Vagina (tissue), 2 donors: ENCODE measurements at regions not wholly inside any gene's neighbourhood (a gene's known extent, or its start where the extent isn't known, plus 50 kb on each side); places are given as distances from the start of the nearest gene placed in this dataset.

Source experiments
- DNase-seq, 2 donors: peaks; one replicate each; pipeline ENCODE4 v3.0.0-alpha.2; 2017; ENCODE audit errors: extremely low spot score in 2 of 2
- H3K27ac ChIP-seq: fragments of 200-600 bp; sonication (generic); one replicate; pipeline ENCODE4 v1.5.1; 2019
- H3K27me3 ChIP-seq: fragments of 200-600 bp; sonication (generic); one replicate; pipeline ENCODE4 v1.5.1; 2019
- H3K36me3 ChIP-seq, 2 donors: fragments of 200-600 bp; sonication (generic); one replicate each; pipeline ENCODE4 v1.5.1; 2017 to 2019
- H3K4me1 ChIP-seq: fragments of 200-600 bp; sonication (generic); one replicate; pipeline ENCODE4 v1.5.1; 2019
- H3K4me3 ChIP-seq, 2 donors: fragments of 200-600 bp; sonication (generic); 1 replicate in 1 of 2; 2 replicates in 1 of 2; pipeline ENCODE4 v1.5.1; 2016 to 2019
- H3K9me3 ChIP-seq: fragments of 200-600 bp; sonication (generic); one replicate; pipeline ENCODE4 v1.5.1; 2019
- POLR2A ChIP-seq, 2 donors: fragments of 450-650 bp; IDR thresholded peaks; one replicate each; pipeline ENCODE4 v1.6.1; 2017; ENCODE audit warnings: antibody characterized with exemption in 2 of 2, mild to moderate bottlenecking in 2 of 2, moderate library complexity in 2 of 2
- POLR2AphosphoS5 ChIP-seq, 2 donors: sonication (generic); formaldehyde crosslinking; IDR thresholded peaks; one replicate each; pipeline ENCODE4 v1.9.0; 2017; ENCODE audit warnings: antibody characterized with exemption in 2 of 2, mild to moderate bottlenecking in 2 of 2, low read depth in 1 of 2; ENCODE audit not compliant: insufficient read depth in 1 of 2
- intact Hi-C: fragments of 100-400 bp; cut with DNase I; formaldehyde crosslinking; loops from one replicate; pipeline ENCODE4 v1.15.1; 2023
- TF ChIP-seq, protein P1 (sequence below), 3 experiments: fragments of 450-650 bp in 2 of 3; fragments of 200-600 bp in 1 of 3; sonication (generic) in 1 of 3; IDR thresholded peaks; one replicate each; pipeline ENCODE4 v1.5.1; 2017 to 2019; ENCODE audit warnings: antibody characterized with exemption in 3 of 3, mild to moderate bottlenecking in 2 of 3, moderate library complexity in 2 of 3

DNA sequence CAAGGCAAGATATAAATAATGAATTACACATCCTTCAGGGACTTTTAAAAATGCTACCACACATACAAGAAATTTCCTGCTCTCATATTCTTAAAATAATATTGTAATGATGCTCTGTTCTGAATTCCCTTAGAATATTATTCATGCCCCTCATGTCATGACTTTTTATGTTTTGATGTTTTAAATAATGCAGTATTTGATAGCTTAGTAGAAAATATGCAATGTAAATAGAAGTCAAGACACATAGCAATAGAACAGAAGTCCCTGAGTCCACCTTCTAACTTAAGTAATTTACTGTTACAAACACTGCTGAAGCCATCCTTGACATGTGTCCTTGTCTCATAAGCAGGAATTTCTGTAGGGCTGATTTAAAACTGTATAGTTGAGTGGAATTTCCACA, 1071.2 kb upstream of the LCORL start:
- TF ChIP-seq, protein P1, sequence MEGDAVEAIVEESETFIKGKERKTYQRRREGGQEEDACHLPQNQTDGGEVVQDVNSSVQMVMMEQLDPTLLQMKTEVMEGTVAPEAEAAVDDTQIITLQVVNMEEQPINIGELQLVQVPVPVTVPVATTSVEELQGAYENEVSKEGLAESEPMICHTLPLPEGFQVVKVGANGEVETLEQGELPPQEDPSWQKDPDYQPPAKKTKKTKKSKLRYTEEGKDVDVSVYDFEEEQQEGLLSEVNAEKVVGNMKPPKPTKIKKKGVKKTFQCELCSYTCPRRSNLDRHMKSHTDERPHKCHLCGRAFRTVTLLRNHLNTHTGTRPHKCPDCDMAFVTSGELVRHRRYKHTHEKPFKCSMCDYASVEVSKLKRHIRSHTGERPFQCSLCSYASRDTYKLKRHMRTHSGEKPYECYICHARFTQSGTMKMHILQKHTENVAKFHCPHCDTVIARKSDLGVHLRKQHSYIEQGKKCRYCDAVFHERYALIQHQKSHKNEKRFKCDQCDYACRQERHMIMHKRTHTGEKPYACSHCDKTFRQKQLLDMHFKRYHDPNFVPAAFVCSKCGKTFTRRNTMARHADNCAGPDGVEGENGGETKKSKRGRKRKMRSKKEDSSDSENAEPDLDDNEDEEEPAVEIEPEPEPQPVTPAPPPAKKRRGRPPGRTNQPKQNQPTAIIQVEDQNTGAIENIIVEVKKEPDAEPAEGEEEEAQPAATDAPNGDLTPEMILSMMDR (IDR thresholded peaks at IDR 0.05) = no peak
- TF ChIP-seq POLR2A (IDR thresholded peaks at IDR 0.05) (no peak), POLR2AphosphoS5 (IDR thresholded peaks at IDR 0.05; ENCODE audit: insufficient read depth in 1 of 2, low read depth in 1 of 2) (no peak)
- Histone ChIP-seq H3K27me3 (no peaks in the 10 kb centered on the region), H3K4me1 (no peaks in the 10 kb centered on the region), H3K4me3 (no peak overlapping the region), H3K27ac (no peak overlapping the region), H3K9me3 (no peaks in the 10 kb centered on the region), H3K36me3 (no peaks in the 10 kb centered on the region)
- no peak for DNase-seq
- intact Hi-C loops = no loop called here

DNA sequence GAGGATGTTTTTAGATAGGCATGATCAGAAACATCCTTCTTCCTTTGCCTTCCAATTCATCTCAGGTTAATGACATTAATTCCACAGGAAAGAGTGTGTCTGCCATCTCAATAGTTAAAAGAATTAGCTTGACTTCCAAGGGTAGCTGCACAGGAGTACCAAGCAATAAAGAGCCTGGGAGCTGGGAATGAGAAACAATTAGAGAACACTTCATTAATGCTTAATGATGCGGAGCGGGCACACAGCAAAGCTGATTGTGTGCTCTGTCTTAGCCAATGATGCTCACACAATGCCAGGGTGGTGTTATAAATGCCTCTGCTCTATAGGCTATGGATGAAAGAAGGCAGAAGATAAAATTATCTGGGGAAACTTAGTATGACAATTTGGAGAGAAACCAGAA, 1052.5 kb upstream of the LCORL start:
- Histone ChIP-seq H3K36me3 (no peaks in the 10 kb centered on the region), H3K27me3 (no peaks in the 10 kb centered on the region), H3K9me3 (no peaks in the 10 kb centered on the region), H3K4me3 (no peak overlapping the region), H3K27ac (no peak overlapping the region), H3K4me1 (no peaks in the 10 kb centered on the region)
- no peak for DNase-seq
- no peak for TF ChIP-seq POLR2A (IDR thresholded peaks at IDR 0.05)
- TF ChIP-seq POLR2AphosphoS5 (IDR thresholded peaks at IDR 0.05; ENCODE audit: insufficient read depth in 1 of 2, low read depth in 1 of 2) = no peak
- intact Hi-C loops = no loop called here

DNA sequence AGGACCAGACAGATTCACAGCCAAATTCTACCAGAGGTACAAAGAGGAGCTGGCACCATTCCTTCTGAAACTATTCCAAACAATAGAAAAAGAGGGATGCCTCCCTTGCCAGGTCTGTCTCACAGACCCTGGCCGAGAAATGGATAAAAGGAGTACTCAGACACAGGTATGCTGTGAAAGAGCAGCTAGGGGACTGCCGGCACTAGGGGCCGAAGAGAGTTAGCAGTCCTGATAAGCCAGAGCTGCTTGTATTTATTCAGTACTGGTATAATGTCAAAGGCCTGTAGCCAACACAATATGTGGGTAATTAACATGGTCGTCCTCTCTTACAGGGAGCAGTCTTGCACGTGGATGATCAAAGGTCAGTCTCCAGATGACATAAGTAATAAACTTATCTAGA, 1042.1 kb upstream of the LCORL start:
- DNase-seq = no peak
- no peaks in the 10 kb centered on the region for H3K36me3 ChIP-seq
- TF ChIP-seq, protein P1 (IDR thresholded peaks at IDR 0.05) = no peak
- TF ChIP-seq POLR2AphosphoS5 (IDR thresholded peaks at IDR 0.05; ENCODE audit: insufficient read depth in 1 of 2, low read depth in 1 of 2) (no peak), POLR2A (IDR thresholded peaks at IDR 0.05) (no peak)
- no peak overlapping the region for H3K4me3 ChIP-seq
- no peaks in the 10 kb centered on the region for H3K4me1 ChIP-seq
- no peak overlapping the region for H3K27ac ChIP-seq
- H3K9me3 ChIP-seq = no peaks in the 10 kb centered on the region
- intact Hi-C loops = no loop called here
- no peaks in the 10 kb centered on the region for H3K27me3 ChIP-seq

DNA sequence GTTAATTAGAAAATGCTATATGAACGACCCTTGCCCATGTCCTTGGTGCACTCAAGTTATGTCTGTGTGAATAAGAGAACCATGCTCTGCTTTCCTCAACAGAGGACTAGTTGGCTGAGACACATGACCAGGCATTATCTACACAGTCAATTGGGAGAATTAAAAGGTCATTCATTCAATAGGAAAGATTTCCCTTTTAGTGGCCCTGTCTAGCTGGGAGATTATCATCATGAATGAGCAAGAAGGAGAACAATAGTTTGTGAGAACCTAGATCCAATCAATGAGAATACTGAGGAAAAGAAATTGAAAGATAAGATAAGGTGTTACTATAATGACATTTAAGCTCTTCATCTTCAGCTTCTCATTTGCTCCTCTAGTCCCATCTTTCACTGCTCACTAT, 1033.4 kb upstream of the LCORL start:
- Histone ChIP-seq H3K27ac (no peak overlapping the region), H3K36me3 (no peaks in the 10 kb centered on the region), H3K9me3 (no peaks in the 10 kb centered on the region), H3K4me1 (peaks cover 7% of the 10 kb centered on the region), H3K4me3 (no peak overlapping the region), H3K27me3 (no peaks in the 10 kb centered on the region)
- TF ChIP-seq POLR2AphosphoS5 (IDR thresholded peaks at IDR 0.05; ENCODE audit: insufficient read depth in 1 of 2, low read depth in 1 of 2) = no peak
- TF ChIP-seq, protein P1 (IDR thresholded peaks at IDR 0.05) = no peak
- TF ChIP-seq POLR2A (IDR thresholded peaks at IDR 0.05) = no peak
- no peak for DNase-seq
- intact Hi-C loops = no loop called here

DNA sequence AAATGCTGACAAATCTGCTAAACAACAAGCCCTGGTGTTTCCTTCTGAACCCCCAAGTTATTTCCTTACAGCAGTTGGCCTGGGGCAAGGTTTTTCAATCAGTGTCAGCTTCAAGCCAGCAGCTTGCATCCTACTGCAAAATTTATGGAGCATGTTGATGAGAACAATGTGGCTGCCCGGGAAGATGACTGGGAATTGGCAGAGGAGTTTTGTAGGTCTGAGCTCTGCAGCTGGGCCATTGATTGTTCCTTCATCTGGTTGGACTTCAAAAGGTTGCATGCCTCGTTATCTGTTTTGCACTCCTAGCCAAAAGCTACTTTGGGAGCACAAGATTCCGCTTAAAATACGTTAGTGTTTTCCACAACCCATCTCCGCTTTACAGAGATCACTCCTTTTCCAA, 1030.3 kb upstream of the LCORL start:
- intact Hi-C loops = no loop called here
- H3K27ac ChIP-seq = no peak overlapping the region
- no peak for DNase-seq

More for the DNA sequence above, 1030.3 kb upstream of the LCORL start:
- no peaks in the 10 kb centered on the region for H3K36me3 ChIP-seq
- no peak overlapping the region for H3K4me3 ChIP-seq
- TF ChIP-seq, protein P1 (IDR thresholded peaks at IDR 0.05) = no peak
- no peak for TF ChIP-seq POLR2AphosphoS5 (IDR thresholded peaks at IDR 0.05; ENCODE audit: insufficient read depth in 1 of 2, low read depth in 1 of 2)
- TF ChIP-seq POLR2A (IDR thresholded peaks at IDR 0.05) = no peak
- no peaks in the 10 kb centered on the region for H3K9me3 ChIP-seq
- no peaks in the 10 kb centered on the region for H3K27me3 ChIP-seq
- peaks cover 7% of the 10 kb centered on the region for H3K4me1 ChIP-seq
